ENCODE measurements at regions not wholly inside any gene's neighbourhood (a gene's known extent, or its start where the extent isn't known, plus 50 kb on each side); places are given as distances from the start of the nearest gene placed in this dataset.

DNA sequence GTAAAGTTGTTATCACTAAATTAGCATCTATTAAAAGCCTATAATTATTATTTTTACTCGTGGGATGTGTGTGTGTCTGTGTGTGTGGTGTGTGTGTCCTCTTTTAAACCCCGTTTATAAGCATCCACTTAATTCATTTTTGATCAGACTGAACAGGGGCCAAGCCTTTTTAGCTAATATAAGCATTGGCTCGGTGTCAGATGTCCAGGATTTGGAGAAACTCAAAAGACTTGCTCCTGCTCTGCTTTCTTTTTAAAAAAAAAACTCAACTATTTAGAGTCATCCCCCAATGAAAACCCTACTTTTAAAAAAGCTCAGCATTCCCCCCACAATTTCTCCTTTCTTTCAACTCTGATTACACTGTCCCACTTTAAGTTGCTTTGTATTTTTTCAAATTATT lies 459.3 kb upstream of the MAF start:
- H3K4me3 ChIP-seq (ENCODE audit: low read depth, low read length): no peak overlapping the region
- no peak overlapping the region for H3K27ac ChIP-seq (ENCODE audit: low read depth, low read length)
- ChIA-PET CTCF (interaction anchor here (0.7 kb wide), 1 partner anchor 397 kb away, joined by 3 read pairs; no protein-coding TSS in a partner anchor), POLR2A (no interaction called here)
- H3K9me3 ChIP-seq (ENCODE audit: control insufficient read depth, insufficient read depth, low read length): no peaks in the 10 kb centered on the region
- no peak for DNase-seq (ENCODE audit: low read depth, low spot score)
- H3K27me3 ChIP-seq (ENCODE audit: control insufficient read depth, insufficient read depth, low read length): peaks cover 6% of the 10 kb centered on the region
- TF ChIP-seq CTCF (IDR thresholded peaks at IDR 0.05; ENCODE audit: low read depth, low read length): no peak

DNA sequence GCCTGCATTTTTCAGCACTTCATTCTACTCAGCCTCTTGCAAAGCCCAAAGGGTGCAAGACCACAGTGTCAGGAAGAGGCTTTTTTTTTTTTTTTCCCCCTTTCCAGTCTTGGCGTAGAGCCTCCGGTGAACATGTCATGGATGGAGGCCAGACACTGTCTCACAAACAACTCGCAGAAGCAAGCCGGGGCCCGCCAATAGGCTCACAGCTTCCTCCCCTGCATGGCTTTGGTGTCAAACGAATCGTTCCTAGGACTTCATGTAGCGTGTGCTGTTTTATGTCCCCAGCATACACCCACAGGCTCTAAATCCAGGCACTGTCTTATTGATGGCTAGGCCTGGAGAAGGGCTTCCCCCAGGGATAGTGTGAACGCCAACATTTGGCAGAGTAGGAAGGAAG lies 457.7 kb upstream of the MAF start:
- Histone ChIP-seq H3K27ac (ENCODE audit: low read depth, low read length) (no peak overlapping the region), H3K27me3 (ENCODE audit: control insufficient read depth, insufficient read depth, low read length) (peaks cover 6% of the 10 kb centered on the region), H3K9me3 (ENCODE audit: control insufficient read depth, insufficient read depth, low read length) (no peaks in the 10 kb centered on the region), H3K4me3 (ENCODE audit: low read depth, low read length) (no peak overlapping the region)
- no peak for DNase-seq (ENCODE audit: low read depth, low spot score)
- CTCF ChIA-PET: no interaction called here
- POLR2A ChIA-PET: interaction anchor here (0.7 kb wide), 1 partner anchor 370 kb away, joined by 5 read pairs; no protein-coding TSS in a partner anchor
- TF ChIP-seq CTCF (IDR thresholded peaks at IDR 0.05; ENCODE audit: low read depth, low read length): no peak

GRCh38 chr16:80056324-80056723 lies 455.8 kb upstream of the MAF start:
- no peak for TF ChIP-seq CTCF (IDR thresholded peaks at IDR 0.05; ENCODE audit: low read depth, low read length)
- Histone ChIP-seq H3K27ac (ENCODE audit: low read depth, low read length) (no peak overlapping the region), H3K9me3 (ENCODE audit: control insufficient read depth, insufficient read depth, low read length) (no peaks in the 10 kb centered on the region), H3K4me3 (ENCODE audit: low read depth, low read length) (no peak overlapping the region), H3K27me3 (ENCODE audit: control insufficient read depth, insufficient read depth, low read length) (peaks cover 6% of the 10 kb centered on the region)
- POLR2A ChIA-PET: interaction anchor here (0.6 kb wide), 1 partner anchor 1279 kb away, joined by 4 read pairs; no protein-coding TSS in a partner anchor
- no peak for DNase-seq (ENCODE audit: low read depth, low spot score)
- CTCF ChIA-PET: no interaction called here

GRCh38 chr16:80055831-80056230 lies 455.3 kb upstream of the MAF start:
- no peak for DNase-seq (ENCODE audit: low read depth, low spot score)
- ChIA-PET POLR2A (no interaction called here), CTCF (no interaction called here)
- TF ChIP-seq CTCF (IDR thresholded peaks at IDR 0.05; ENCODE audit: low read depth, low read length): no peak
- Histone ChIP-seq H3K4me3 (ENCODE audit: low read depth, low read length) (no peak overlapping the region), H3K9me3 (ENCODE audit: control insufficient read depth, insufficient read depth, low read length) (no peaks in the 10 kb centered on the region), H3K27ac (ENCODE audit: low read depth, low read length) (no peak overlapping the region), H3K27me3 (ENCODE audit: control insufficient read depth, insufficient read depth, low read length) (peaks cover 6% of the 10 kb centered on the region)

- ChIA-PET POLR2A (no interaction called here), CTCF (no interaction called here)
- Histone ChIP-seq H3K4me3 (ENCODE audit: low read depth, low read length) (no peak overlapping the region), H3K27me3 (ENCODE audit: control insufficient read depth, insufficient read depth, low read length) (peaks cover 6% of the 10 kb centered on the region), H3K9me3 (ENCODE audit: control insufficient read depth, insufficient read depth, low read length) (no peaks in the 10 kb centered on the region), H3K27ac (ENCODE audit: low read depth, low read length) (no peak overlapping the region)
- TF ChIP-seq CTCF (IDR thresholded peaks at IDR 0.05; ENCODE audit: low read depth, low read length): no peak
- DNase-seq (ENCODE audit: low read depth, low spot score): no peak
Observed at GRCh38 chr16:80054647-80055046, 454.1 kb upstream of the MAF start.
